AG09319 (cell line): ENCODE measurements at regions not wholly inside any gene's neighbourhood (a gene's known extent, or its start where the extent isn't known, plus 50 kb on each side); places are given as distances from the start of the nearest gene placed in this dataset.

Source experiments
- DNase-seq: peaks from one replicate; pipeline ENCODE4 v3.0.0-alpha.2; 2010; ENCODE audit warnings: low read depth; ENCODE audit errors: extremely low read depth
- TF ChIP-seq, protein P1 (sequence below): IDR thresholded peaks from 2 replicates; pipeline ENCODE4 v1.5.1; 2011; ENCODE audit warnings: low read depth, mild to moderate bottlenecking, inconsistent platforms, low read length, moderate library complexity

DNA sequence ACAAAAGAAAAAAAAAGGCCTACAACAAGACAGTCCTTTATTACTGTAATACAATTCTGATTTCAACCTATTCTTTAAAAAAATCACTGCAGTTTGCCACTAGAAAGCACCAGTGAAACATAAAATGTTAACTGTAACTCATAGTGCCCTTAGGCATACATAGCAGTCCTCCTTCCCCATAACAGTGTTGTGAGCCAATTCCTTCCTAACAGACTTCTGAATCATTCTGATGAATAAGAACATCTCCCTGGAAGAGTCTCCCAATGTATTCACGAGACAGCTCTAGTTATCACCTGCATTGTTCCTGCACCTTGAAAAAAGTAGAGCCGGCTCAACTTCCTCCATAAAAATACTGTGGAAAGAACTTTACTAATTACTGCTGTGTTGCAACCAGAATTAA is 213.6 kb upstream of the FSCB start:
- no peak for DNase-seq
- TF ChIP-seq, protein P1, sequence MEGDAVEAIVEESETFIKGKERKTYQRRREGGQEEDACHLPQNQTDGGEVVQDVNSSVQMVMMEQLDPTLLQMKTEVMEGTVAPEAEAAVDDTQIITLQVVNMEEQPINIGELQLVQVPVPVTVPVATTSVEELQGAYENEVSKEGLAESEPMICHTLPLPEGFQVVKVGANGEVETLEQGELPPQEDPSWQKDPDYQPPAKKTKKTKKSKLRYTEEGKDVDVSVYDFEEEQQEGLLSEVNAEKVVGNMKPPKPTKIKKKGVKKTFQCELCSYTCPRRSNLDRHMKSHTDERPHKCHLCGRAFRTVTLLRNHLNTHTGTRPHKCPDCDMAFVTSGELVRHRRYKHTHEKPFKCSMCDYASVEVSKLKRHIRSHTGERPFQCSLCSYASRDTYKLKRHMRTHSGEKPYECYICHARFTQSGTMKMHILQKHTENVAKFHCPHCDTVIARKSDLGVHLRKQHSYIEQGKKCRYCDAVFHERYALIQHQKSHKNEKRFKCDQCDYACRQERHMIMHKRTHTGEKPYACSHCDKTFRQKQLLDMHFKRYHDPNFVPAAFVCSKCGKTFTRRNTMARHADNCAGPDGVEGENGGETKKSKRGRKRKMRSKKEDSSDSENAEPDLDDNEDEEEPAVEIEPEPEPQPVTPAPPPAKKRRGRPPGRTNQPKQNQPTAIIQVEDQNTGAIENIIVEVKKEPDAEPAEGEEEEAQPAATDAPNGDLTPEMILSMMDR, result no peak

DNA sequence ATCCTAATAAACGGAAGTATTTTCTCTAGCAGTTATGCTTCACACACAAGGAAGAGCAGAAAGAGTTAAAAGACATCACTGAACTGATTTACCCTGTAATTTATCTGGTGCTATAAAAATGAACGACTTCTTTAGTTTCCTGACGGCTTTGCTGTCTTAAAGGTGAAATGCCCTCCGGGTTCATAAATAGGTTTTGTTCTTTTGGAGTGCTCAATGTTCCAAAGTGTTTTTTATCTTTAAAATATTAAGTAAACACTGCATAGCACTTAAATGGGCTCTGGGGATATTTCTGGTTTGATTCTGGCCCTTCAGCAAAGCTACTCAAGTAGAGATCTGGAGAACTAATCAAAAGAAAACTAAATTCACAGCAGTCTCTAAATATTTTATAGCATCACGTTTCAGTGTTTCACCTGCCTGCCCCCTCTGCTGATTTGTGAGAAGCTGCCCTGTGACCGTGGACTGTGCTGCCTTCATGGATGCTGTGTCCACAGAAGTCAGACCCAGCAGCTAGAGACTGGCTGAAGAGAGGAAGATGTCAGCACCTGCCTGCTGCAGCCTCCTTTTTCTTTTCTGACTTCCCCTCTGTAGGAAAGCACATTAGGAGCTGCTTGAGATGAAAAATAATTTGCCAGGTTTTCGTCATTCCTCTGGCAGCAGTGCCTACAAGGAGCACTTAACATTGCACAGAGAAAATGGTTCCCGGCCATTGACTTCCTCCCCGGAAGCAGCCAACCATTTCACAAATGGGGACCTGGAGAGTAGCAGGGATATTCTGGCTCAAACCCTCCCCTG is 205.1 kb upstream of the FSCB start:
- TF ChIP-seq, protein P1, result no peak
- DNase-seq, result no peak

DNA sequence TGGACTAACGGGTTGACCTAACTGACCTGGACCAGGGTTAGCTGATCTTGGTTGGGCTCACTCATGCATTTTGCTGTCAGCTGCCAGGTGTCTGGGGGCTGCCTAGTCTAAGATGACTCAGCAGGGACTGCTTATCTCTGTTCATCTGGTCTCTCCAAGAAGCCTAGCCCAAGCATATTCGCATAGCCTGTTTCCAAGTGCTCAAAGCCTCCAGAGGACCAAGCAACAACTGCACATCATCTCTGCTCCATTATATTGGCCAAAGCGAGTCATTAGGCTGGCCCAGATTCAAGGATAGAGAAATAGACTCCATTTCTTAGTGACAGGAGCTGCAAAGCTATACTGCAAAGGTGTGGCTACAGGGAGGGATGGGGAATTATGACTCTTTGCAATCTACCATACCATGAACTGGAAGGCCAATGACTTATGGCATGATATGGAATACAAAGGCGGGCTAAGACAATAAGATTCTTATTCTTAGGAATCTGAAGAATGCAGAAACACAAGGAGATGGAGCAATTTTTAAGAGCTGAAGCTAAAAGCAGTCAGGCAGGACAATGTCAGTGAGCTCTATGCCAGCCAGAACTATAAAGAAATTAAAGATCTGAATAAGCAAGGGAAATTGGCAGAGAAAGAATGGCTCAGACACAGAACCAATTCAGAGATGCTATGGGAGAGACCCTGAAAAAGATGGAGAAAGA is 194.6 kb upstream of the FSCB start:
- DNase-seq, result no peak
- TF ChIP-seq, protein P1, result no peak

DNA sequence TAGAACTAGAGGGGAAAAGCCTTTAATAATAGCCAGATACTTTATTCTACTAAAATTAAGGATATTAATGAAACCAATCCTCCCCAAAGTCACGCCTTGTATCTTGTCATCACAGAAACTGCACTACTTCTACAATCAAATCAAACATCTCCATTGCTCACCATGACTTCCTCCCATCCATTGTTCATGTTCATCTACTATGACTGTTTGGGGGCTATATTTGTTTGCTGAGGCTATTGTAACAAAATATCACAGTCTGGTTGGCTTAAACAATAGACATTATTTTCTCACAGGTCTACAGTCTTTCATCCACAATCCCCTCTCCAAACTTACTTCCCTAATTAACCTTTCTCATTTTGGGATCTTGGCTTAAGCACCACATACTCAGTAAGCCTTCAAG is 193.6 kb upstream of the FSCB start:
- TF ChIP-seq, protein P1, result no peak
- no peak for DNase-seq

DNA sequence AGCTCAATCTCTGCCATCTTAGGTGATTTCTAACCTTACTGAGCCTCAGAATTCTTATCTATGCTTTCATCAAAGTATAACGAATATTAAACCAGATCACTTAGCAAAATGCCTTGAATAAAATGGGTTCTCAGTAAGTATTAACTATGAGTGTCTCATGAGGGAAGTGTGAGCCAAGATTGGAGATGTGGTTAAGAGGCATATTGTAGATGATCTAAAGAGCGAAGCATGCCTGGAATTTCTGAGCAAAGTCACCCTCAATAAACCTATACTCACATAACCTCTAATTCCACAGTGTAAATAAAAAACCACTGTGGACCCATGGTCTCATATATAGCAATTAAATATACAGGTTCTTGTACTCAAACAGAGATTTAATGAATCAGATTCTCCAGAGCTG is 193.1 kb upstream of the FSCB start:
- no peak for DNase-seq

DNA sequence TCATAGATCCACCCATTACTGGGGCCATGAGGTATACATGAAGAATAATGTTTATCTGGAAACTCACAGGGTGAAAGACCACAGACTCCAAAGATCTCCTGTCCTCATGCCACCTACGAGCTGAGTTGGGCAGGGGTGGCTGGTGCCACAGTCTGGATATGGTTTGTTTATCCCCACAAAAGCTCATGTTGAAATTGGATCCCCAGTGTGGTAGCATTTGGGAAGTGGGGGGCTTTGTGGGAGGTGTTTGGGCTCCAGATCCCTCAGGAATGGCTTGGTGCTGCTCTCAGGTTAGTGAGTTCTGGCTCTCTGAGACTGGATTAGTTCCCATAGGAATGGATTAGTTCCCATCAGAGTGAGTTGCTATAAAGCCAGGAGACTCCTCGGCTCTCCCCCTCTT is 192.3 kb upstream of the FSCB start:
- DNase-seq, result no peak
- TF ChIP-seq, protein P1, result no peak

More for the DNA sequence above, 193.1 kb upstream of the FSCB start:
- TF ChIP-seq, protein P1, result no peak

DNA sequence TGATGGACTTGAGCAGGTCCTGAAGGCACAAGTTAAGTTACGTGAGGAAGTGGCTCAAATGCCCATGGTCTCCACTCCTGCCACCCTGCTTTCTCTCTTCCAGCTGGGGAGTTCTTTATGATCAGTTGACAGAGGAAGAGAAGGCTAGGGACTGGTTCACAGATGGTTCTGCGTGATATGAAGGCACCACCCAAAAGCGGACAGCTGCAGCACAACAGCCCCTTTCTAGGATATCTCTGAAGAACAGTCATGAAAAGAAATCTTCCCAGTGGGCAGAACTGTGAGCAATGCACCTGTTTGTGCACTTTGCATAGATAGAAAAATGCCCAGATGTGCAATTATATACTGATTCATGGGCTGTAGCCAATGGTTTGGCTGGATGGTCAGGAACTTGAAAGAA is 162.4 kb upstream of the FSCB start:
- TF ChIP-seq, protein P1, result no peak

More for the DNA sequence above, 162.4 kb upstream of the FSCB start:
- no peak for DNase-seq
